SU-DHL-6 (cell line): ENCODE measurements at regions not wholly inside any gene's neighbourhood (a gene's known extent, or its start where the extent isn't known, plus 50 kb on each side); places are given as distances from the start of the nearest gene placed in this dataset.

Experiments used
- H2AFZ ChIP-seq: fragments of 200-600 bp; sonication (generic); 2 replicates; pipeline ENCODE4 v1.6.1; 2014; ENCODE audit warnings: low read depth, mild to moderate bottlenecking, moderate library complexity, mixed read lengths, antibody characterized with exemption, low read length; ENCODE audit not compliant: severe bottlenecking
- H3F3A ChIP-seq: fragments of 200-600 bp; shearing (Covaris generic); 2 replicates; pipeline ENCODE4 v1.6.0; 2016; ENCODE audit warnings: antibody characterized with exemption, mild to moderate bottlenecking; ENCODE audit not compliant: insufficient read depth
- H3K27ac ChIP-seq: fragments of 200-600 bp; sonication (generic); 2 replicates; pipeline ENCODE4 v1.5.1; 2016; ENCODE audit warnings: low read depth, mild to moderate bottlenecking, low read length, moderate library complexity, mixed read lengths
- H3K27me3 ChIP-seq: fragments of 200-600 bp; sonication (generic), shearing (Covaris generic); 2 replicates; pipeline ENCODE4 v1.6.0; 2014; ENCODE audit warnings: mild to moderate bottlenecking, low read length
- H3K36me3 ChIP-seq: fragments of 200-600 bp; sonication (generic); 2 replicates; pipeline ENCODE4 v1.6.1; 2014; ENCODE audit warnings: mild to moderate bottlenecking, low read length, mixed read lengths
- H3K4me2 ChIP-seq: fragments of 300-600, 200-600 bp; shearing (Covaris generic), sonication (generic); 2 replicates; pipeline ENCODE4 v1.6.0; 2014; ENCODE audit warnings: low read length, low read depth, mild to moderate bottlenecking; ENCODE audit not compliant: poor library complexity, severe bottlenecking
- H3K4me3 ChIP-seq: fragments of 200-600 bp; sonication (generic); 2 replicates; pipeline ENCODE4 v1.5.1; 2014; ENCODE audit warnings: antibody characterized with exemption, low read length, mild to moderate bottlenecking, mixed read lengths; ENCODE audit not compliant: insufficient read depth, poor library complexity, severe bottlenecking
- H3K79me2 ChIP-seq: fragments of 200-600 bp; sonication (generic); 2 replicates; pipeline ENCODE4 v1.6.1; 2014; ENCODE audit warnings: mild to moderate bottlenecking, low read length, moderate library complexity; ENCODE audit not compliant: insufficient read depth
- H3K9ac ChIP-seq: fragments of 200-600 bp; sonication (generic); 2 replicates; pipeline ENCODE4 v1.7.0; 2014; ENCODE audit warnings: mild to moderate bottlenecking, low read length
- H3K9me2 ChIP-seq: fragments of 200-600 bp; sonication (generic); replicated peaks from 2 replicates; pipeline ENCODE4 v1.6.1; 2014; ENCODE audit warnings: low read length; ENCODE audit not compliant: insufficient read depth
- H3K9me3 ChIP-seq: fragments of 200-600 bp; sonication (generic); 2 replicates; pipeline ENCODE4 v1.6.1; 2014; ENCODE audit warnings: low read length, mixed read lengths; ENCODE audit not compliant: insufficient read depth
- H4K20me1 ChIP-seq: fragments of 200-600 bp; sonication (generic); 2 replicates; pipeline ENCODE4 v1.6.1; 2014; ENCODE audit warnings: low read depth, mild to moderate bottlenecking, antibody characterized with exemption, low read length, moderate library complexity, mixed read lengths
- CTCF ChIP-seq: fragments of 200-600 bp; sonication (generic); IDR thresholded peaks from one replicate; pipeline ENCODE4 v1.5.1; 2017; ENCODE audit warnings: antibody characterized with exemption, mild to moderate bottlenecking, low read length, moderate library complexity; ENCODE audit not compliant: insufficient read depth, poor library complexity, severe bottlenecking
- EZH2phosphoT487 ChIP-seq: fragments of 200-600 bp; sonication (generic), shearing (Covaris generic); conservative IDR thresholded peaks from 2 replicates; pipeline ENCODE4 v1.6.1; 2018; ENCODE audit warnings: mild to moderate bottlenecking, antibody characterized with exemption, low read length, moderate library complexity, mixed read lengths

GRCh38 chr2:211302676-211303075, 746.3 kb downstream of the CPS1 start:
- TF ChIP-seq EZH2phosphoT487 (no peak), CTCF (no peak)
- no peaks in the 10 kb centered on the region for H3F3A ChIP-seq
- H3K4me3 ChIP-seq: no peak overlapping the region
- no peak overlapping the region for H3K4me2 ChIP-seq
- no peak overlapping the region for H2AFZ ChIP-seq
- H3K36me3 ChIP-seq: no peaks in the 10 kb centered on the region
- no peaks in the 10 kb centered on the region for H3K9me2 ChIP-seq
- H3K27me3 ChIP-seq: no peaks in the 10 kb centered on the region
- H3K79me2 ChIP-seq: no peaks in the 10 kb centered on the region
- H3K27ac ChIP-seq: no peak overlapping the region
- no peak overlapping the region for H3K9ac ChIP-seq
- no peaks in the 10 kb centered on the region for H3K9me3 ChIP-seq
- no peaks in the 10 kb centered on the region for H4K20me1 ChIP-seq

- no peaks in the 10 kb centered on the region for H3K9me2 ChIP-seq
- no peak overlapping the region for H3K4me2 ChIP-seq
- H3K4me3 ChIP-seq: no peak overlapping the region
- no peaks in the 10 kb centered on the region for H4K20me1 ChIP-seq
- H3K79me2 ChIP-seq: no peaks in the 10 kb centered on the region
- H2AFZ ChIP-seq: no peak overlapping the region
- no peaks in the 10 kb centered on the region for H3K9me3 ChIP-seq
- no peaks in the 10 kb centered on the region for H3K27me3 ChIP-seq
- H3K36me3 ChIP-seq: no peaks in the 10 kb centered on the region
- H3F3A ChIP-seq: no peaks in the 10 kb centered on the region
- H3K27ac ChIP-seq: no peak overlapping the region
- TF ChIP-seq EZH2phosphoT487: no peak
- TF ChIP-seq CTCF: no peak
- no peak overlapping the region for H3K9ac ChIP-seq
These were observed 750.5 kb downstream of the CPS1 start for GRCh38 chr2:211306929-211307328.
